GM19023 (cell line): ENCODE measurements at regions not wholly inside any gene's neighbourhood (a gene's known extent, or its start where the extent isn't known, plus 50 kb on each side); places are given as distances from the start of the nearest gene placed in this dataset.

Source experiments
- ATAC-seq: cut with Tn5 transposase; IDR thresholded peaks from one replicate; pipeline ENCODE4 v1.9.1; 2021; ENCODE audit warnings: mild to moderate bottlenecking, moderate library complexity; ENCODE audit not compliant: unreplicated experiment

DNA sequence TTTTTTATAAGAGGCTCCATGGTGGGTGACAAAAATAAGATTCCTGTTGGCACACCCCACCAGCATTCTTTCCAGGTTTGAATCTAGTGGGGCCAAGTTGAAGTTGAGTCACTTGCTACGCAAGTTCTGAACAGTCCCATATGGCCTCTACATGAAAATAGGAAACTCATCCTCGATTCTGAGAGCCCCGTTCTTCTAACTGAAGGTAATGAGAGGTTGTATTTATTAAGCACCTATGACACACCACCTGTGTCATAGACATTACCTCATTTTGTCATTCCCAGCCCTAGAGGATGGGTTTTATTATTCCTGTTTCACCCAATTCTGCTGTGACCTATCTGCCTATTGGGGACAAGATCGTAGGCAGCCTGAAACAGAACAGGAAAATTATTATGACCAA, 131.7 kb downstream of the ACTL7B start:
- no peak for ATAC-seq

DNA sequence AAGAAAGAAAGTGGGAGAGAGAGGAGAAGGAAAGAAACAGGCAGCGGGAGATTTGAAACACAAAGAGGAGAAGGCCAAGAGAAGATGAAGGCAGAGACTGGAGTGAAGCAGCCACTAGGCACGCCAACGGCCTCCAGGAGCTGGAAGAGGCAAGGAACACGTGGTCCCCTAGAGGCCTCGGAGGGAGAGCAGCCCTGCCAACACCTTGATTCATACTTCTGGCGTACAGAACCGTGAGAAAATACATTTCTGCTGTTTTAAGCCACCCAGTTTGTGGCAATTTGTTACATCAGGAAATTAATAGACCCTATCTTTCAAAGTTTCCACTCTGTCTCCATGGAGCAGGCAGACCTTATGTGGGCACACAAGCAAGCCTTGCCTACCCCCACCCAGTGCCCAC, 133.4 kb downstream of the ACTL7B start:
- no peak for ATAC-seq

DNA sequence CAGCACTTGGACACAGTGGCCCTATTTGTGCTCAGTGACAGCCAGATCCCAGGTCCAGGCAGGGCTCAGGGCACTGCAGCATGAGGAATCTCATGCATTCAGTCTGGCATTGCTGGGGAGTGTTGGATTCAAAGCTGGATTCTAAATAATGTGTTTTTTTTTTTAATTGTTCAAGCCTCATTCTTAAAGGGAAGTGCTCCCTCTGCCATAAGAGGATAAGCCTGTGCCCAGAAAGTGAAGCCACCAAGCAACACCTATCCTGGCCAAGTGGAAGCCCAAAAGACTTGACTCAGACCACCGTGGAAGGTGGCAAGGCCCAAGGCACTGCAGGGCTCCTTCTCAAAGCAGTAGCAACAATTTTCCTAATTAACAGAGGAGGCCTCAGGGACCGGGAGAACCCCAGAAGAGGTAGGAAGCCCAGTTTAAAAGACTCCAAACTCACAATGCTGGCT, 135.6 kb downstream of the ACTL7B start:
- ATAC-seq: no peak

DNA sequence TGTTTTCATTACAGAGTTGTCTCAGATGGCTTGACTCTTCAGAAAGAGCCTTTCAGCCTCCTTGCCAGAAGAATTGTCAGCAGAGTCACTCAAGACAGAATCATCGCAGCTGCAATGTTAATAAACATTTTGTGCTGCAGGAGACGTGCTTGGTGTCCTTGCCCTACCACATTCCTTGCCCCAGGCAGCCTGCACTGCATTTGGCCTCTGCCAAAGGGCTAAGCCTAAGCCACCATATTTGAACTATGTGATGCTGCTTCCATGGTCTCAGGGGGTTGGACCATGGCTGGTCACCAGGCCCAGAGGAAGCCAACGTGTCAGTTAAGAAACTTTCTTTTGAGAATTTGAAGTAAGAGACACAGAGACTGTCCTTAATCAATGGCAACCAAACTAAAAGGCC, 145.4 kb downstream of the ACTL7B start:
- no peak for ATAC-seq

DNA sequence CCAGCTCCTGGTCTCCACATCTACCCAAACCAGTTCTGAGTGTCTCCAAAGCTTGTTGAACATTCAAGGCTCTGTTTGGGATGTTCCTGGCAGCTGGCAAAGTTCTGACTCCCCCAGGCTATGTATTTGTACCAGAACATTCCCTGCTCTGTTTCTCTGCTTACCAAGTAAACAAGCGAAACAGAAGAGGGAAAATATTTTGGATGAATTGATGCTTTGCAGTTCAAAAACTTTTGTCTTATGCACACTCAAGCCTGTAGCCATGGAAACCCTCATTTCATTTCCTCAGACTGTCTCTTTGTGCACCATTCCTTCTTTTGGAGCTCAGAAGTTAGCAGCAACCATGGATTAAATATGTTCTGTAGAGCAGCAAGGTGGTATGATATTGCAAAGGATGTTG, 145.8 kb downstream of the ACTL7B start:
- no peak for ATAC-seq

DNA sequence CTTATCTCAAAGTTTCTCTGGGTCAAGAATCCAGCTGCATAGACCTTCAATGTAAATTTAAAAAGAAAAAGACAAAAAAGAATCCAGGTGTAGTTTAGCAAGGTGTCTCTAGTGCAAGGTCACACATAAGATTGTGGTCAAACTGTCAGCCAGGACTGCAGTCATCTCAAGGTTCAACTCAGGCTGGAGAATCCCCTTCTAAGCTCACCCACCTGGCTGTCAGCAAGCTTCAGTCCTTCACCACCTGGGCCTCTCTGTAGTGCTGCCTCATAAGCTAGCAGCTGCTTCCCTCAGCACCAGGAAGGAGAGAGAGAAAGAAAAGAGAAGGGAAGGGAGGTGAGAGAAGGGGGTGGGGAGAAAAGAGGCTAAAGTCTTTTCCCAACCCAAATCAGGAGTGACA, 146.7 kb downstream of the ACTL7B start:
- no peak for ATAC-seq

DNA sequence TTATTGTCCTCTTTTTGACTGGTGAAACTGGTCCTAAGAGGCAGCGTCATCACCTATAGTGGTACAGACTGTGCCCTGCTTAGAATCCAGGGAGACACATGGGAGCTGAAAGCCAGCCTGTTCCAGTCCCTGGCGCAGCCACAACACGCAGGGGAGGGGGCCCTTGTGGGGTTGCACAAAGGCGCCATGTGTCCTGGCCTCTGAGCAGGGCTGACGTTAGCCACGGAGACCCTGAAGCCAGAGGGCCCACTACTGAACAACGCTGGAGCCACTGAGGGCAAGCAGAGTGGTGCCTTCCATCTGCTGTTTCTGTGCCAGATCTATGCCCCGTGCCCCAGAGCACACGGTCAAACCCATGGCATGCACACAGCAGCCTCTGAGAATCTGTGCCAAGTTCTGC, 147.3 kb downstream of the ACTL7B start:
- ATAC-seq: no peak

DNA sequence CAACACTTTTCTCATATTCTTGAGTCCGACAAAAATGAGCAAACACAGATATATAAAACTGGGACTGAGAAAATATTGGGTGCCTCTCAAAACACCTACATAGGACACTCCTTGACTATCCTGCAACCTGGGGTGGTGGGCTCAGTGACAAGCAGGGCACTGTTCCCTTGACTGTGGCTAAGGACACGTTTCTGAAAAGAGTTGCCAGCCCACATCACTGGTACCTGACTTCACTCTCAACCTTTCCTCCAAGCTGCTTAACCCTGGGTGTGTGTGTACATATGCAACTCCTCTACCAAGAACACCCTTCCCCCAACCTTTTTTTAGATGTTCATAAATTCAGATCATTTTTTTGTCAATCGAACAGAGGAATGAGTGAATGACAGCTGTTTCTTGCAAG, 148.7 kb downstream of the ACTL7B start:
- no peak for ATAC-seq

DNA sequence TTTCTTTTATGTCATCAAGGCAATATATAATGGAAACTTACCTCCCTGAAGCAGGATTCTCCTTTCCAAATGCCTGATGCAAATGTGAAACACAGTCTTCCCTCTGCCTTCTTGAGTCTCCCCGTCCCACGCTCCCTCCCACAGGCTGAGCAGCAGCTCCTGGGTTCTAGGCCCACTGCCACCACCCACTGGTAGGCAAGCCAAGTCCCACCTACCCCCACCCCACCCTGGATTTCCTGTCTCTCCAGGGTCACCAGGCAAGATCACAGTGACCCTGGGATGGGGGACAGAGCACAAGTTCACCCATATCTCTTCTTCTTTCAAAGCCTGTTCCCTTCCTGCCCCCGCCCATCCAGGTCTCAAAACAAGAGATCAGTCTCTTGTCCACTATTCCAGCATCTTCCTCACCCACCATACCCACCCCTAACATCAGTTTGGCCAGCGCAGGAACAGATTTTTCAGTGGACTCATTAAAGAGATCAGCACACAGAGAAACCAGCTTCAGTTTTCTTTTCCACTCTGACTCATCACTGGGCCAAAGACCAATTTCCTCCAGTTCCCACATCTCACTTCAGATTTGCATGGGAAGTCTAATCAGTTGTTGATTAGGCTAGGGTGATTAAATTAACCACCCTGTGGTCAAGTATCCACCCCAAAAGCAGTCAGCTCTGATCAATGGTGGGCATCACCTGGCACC, 151.5 kb downstream of the ACTL7B start:
- ATAC-seq: no peak

DNA sequence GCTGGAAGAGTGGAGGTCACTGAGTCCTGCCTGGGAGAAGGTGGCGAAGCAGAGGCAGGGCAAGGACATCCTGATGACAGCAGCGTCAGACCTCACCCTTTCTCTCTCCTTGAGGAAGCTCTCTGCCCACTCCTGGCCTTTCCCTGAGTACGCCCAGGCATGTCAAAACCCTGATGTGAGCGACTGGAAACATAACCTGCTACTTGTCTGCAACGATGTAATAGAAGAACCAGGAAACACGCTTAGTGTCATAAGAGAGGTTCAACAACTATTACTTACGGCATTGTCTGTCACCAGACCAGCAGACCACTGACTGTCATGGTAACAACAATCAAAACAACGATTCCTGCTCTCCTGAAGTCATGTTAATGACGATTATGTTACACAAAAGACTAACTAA, 152.4 kb downstream of the ACTL7B start:
- no peak for ATAC-seq

DNA sequence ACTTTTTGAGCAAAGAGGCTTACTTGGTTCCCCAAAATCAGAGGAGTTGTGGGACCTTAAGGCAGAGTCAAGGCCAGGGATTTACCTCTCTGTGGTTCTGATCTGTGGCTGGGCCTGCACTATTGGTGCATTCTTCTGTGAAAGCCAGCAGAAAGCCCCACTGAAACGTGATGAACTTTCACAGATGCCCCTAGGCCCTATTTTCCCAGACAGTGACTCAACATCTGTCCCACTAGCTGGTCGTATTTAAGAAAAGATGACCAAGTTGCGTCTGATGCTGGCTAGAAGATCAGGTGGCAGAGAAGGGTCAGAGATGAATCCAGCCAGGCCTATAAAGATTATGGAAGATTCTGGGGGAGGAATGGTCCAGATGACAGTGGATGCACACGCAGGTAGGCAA, 153.1 kb downstream of the ACTL7B start:
- no peak for ATAC-seq

DNA sequence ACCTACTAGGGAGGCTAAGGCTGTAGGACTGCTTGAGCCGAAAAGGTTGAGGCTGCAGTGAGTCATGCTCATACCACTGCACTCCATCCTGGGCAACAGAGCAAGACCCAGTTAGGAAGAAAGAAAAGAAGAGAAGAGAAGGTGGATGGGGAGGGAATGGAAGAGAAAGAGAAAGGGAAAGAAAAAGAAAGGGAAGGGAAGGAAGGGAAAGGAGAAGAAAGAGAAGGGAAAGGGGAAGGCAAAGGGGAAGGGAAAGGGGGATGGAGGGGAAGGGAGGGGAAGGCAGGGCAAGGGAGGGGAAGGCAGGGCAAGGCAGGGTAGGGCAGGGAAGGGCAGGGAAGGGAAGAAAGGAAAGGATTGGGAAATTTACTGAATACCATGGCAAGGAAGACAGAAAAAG, 157.0 kb downstream of the ACTL7B start:
- no peak for ATAC-seq

DNA sequence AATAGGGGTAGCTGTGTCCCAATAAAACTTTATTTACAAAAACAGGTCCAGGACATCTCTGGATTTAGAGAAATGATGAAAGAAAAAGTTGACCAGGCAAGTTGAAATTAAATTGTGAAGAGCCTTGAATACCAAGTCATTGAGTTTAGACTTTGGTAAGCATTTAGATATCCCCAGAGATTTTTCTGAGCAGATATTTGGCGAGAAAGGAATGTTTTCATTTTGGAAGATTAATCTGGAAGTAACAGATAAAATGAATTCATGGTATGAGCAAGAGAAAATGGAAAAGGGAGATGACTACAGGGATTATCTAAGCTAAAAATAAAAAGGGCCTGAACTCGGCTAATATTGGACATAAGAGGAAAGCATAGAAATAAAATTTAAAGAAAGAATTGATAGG, 157.6 kb downstream of the ACTL7B start:
- ATAC-seq: no peak

DNA sequence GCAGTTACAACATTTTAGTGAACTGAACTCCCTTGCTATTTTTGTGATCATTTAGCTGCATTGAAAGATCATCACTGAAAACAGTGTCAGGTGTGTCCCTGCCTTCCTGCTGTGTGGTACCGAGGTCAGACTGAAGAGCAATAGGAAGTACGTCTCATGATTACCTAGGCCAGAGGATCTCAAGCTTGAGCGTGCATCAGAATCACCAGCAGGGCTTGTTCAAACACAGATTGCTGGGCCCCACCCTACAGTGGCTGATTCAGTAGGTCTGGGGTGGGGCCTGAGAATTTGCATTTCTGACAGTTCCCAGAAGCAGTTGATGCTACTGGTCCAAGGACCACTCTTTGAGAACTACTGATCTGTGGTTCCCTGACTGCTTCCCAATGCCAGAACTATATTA, 159.6 kb downstream of the ACTL7B start:
- no peak for ATAC-seq

DNA sequence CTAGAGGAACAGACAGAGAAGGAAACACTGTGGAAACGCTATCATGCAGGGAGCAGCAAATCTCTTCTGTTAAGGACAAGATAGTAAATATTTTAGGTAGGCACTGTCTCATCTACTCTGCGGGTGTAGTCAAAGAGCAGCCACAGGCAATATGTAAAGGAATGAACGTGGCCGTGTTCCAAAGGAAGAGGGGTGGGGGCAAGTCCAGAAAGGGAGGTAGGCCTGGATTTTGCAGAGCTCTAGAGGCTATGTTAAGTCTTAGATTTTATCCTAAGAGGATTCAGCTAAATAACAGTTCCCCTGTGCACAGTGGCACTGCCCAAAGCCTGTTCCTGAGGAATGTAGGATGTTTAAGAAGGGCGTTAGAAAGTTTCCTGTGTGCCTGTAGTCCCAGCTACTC, 161.6 kb downstream of the ACTL7B start:
- no peak for ATAC-seq

DNA sequence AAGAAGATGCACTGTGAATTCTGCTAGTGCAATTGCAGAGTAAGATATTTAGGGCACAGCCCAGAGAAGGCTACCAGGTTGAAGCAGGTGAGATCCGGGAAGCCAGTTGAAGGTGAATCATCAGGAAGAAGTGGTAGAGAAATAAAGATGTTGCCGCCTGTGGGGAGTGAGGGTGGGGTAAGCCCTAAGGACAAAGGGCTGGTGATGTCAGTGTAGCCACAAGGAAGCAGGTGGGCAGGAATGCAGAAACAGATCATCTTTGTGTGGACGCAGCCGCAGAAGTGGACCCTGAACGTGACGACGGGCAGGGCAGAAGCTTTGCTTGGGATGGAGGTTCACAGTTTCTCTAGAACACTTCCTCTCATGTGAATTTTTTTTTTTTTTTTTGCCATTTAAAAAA, 164.2 kb downstream of the ACTL7B start:
- no peak for ATAC-seq

DNA sequence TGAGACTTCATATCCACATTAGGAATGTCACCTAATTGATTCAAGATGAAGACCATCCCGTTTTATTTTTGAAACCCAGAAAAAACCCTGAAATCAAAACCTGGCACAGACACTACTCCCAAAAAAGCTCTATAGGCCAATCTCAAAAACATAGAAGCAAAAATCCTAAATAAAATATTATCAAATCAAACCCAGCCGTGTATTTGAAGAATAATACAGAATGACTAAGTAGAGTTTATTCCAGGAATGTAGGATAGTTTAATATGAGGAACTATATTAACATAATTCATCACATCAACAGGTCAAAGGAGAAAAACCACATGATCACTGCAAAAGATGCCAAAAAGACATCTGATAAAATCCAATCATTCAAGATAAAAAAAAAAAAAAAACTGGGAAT, 167.1 kb downstream of the ACTL7B start:
- ATAC-seq: no peak

DNA sequence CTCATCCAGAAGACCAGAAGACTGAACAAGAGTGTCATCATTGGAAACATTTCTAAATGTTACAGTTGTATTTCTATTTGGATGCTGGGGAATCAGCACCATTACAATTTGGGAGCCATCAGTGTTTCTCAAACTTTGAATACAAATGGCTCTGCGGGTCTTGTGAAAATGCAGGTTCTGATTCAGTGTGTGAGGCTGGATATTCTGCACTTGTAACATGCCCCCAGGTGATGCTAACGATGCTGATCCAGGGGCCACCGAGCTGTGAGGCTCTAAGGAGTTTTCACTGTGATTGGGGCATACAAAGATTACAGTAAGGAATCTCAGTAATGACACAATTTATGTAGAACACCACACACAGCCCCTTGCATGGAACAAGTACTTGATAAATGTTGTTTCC, 167.7 kb downstream of the ACTL7B start:
- no peak for ATAC-seq

DNA sequence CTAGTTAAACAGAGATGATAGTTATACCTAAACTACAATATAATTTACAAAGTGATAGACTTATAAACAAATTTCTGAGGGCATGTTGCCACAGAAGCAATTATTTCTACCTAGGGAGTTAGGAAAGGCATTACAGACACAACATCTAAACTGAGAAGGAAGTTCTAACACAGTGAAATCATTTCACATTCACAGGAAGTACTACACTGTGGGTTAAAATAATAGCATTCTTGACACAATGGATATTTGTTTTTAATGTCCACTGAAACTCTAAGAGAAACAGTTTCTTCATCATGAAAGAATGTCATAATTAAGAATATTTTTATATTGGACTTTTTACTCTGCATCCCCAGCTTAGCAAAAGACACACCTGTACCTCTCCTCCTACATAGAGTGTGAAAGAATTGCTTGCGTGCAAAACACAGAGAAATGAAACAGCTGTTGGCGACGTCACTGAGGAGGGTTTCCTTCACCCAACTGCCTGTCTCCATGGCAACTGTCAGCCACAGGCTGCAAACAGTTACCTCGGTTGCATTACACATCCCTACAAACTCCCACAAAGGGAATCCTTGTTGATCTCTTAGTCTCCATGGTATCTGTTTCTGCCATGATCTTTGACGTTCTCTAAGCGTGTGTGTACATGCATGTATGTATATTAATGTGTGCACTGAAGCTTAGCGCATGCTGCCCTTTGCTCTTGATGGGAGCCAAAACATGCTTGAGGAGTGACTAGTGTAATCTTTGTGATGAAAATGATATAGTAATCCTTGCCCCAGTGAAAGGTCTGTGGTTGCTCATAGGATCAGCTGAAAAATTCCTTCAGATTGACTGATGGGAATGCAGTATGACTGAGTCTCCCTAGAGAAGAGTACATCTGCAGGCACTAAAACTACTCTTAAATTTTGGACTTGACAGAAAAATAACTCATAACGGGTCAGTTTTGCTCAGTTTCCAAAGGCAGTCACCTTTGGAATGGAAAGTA, 168.5 kb downstream of the ACTL7B start:
- ATAC-seq: no peak

DNA sequence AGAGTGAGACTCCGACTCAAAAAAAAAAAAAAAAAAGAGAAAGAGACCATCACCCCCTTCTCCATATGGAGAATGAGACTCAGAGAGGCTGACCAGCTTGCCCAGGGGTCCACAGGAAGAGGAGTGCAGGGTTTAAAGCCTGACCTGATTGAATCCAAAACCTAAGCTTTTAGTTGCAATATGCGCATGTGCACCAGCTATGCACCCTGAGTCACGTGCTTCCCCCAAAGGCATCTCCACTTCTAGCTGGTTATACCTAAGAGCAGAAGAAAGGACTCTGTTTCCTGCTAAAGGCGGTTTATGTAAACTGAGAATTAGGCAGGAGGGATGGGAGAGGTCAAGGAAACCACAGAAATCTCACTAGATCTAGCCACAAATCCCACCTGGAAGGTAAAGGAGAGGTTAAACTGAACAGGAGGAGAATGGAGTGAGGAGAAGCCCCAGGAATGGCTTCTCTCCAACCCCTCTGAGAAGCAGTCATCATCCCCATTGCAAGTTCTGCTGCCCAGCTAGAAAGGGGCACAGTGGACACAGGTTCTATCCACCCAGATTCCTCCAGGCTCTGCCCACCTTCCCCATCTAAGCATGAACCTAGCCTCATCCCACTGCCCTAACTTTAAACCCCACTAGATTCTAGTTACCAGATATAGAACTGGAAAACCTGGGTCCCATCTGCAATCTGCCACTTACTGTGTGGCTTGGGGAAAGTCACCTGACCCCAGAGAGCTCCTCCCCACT, 171.3 kb downstream of the ACTL7B start:
- ATAC-seq: no peak

DNA sequence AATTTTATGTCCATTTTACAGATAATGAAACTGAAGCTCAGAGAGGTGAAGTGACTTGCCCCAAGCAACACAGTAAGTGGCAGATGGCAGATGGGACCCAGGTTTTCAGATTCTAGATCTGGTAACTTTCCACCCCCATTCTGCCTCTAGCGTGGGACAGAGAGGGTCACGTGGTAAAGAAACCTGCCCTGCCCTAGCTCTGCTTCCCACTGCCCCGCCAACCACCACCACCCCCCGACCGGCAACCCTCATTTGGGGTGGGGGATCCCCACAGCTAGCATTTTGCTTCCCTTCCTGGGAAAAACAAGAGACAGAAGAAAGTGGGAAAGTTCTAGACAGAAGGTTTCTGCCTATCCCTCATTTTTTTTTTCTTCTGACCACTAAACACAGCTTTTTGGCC, 172.5 kb downstream of the ACTL7B start:
- ATAC-seq: no peak
